IPS-18a (cell line): ENCODE measurements at regions not wholly inside any gene's neighbourhood (a gene's known extent, or its start where the extent isn't known, plus 50 kb on each side); places are given as distances from the start of the nearest gene placed in this dataset.
"Not testable (repeated sequence)": the region's sequence is repeated elsewhere in the genome, so short reads cannot be mapped to it uniquely, and the experiment has no call there.

ENCODE experiments used
- H3K27ac ChIP-seq: one replicate; pipeline ENCODE4 v1.5.1; 2013; ENCODE audit warnings: low read length
- H3K27me3 ChIP-seq: one replicate; pipeline ENCODE4 v1.6.1; 2013; ENCODE audit warnings: mild to moderate bottlenecking, low read length; ENCODE audit not compliant: control insufficient read depth, insufficient read depth
- H3K36me3 ChIP-seq: one replicate; pipeline ENCODE4 v1.6.1; 2013; ENCODE audit warnings: low read depth, low read length; ENCODE audit not compliant: control insufficient read depth
- H3K4me1 ChIP-seq: one replicate; pipeline ENCODE4 v1.6.1; 2013; ENCODE audit warnings: low read depth, low read length; ENCODE audit not compliant: control insufficient read depth
- H3K4me3 ChIP-seq: one replicate; pipeline ENCODE4 v1.5.1; 2013; ENCODE audit warnings: low read length
- H3K9ac ChIP-seq: one replicate; pipeline ENCODE4 v1.6.1; 2013; ENCODE audit warnings: mild to moderate bottlenecking, low read length, moderate library complexity
- H3K9me3 ChIP-seq: one replicate; pipeline ENCODE4 v1.6.1; 2013; ENCODE audit warnings: low read depth, low read length; ENCODE audit not compliant: control insufficient read depth

- not testable (repeated sequence) for H3K4me3 ChIP-seq, H3K9ac ChIP-seq, H3K27me3 ChIP-seq, H3K4me1 ChIP-seq, H3K27ac ChIP-seq, H3K9me3 ChIP-seq, H3K36me3 ChIP-seq
These were observed 61.5 kb upstream of the LMCD1 start for GRCh38 chr3:8440142-8440541.

GRCh38 chr3:8441969-8442559 is 59.6 kb upstream of the LMCD1 start:
- Histone ChIP-seq H3K36me3 (no peaks in the 10 kb centered on the region), H3K4me1 (peaks cover 9% of the 10 kb centered on the region), H3K27me3 (no peaks in the 10 kb centered on the region), H3K9ac (no peak overlapping the region), H3K4me3 (no peak overlapping the region), H3K9me3 (no peaks in the 10 kb centered on the region), H3K27ac (no peak overlapping the region)

GRCh38 chr3:8442993-8443650 is 58.5 kb upstream of the LMCD1 start:
- peaks cover 9% of the 10 kb centered on the region for H3K4me1 ChIP-seq
- H3K9me3 ChIP-seq, result no peaks in the 10 kb centered on the region
- H3K27ac ChIP-seq, result no peak overlapping the region
- no peaks in the 10 kb centered on the region for H3K36me3 ChIP-seq
- H3K9ac ChIP-seq, result no peak overlapping the region
- no peak overlapping the region for H3K4me3 ChIP-seq
- H3K27me3 ChIP-seq, result no peaks in the 10 kb centered on the region

GRCh38 chr3:8443829-8444791 is 57.5 kb upstream of the LMCD1 start:
- peaks cover 9% of the 10 kb centered on the region for H3K4me1 ChIP-seq
- H3K9ac ChIP-seq, result peak overlapping the region; percentile 41
- no peaks in the 10 kb centered on the region for H3K9me3 ChIP-seq
- H3K27me3 ChIP-seq, result no peaks in the 10 kb centered on the region
- no peaks in the 10 kb centered on the region for H3K36me3 ChIP-seq
- peak overlapping the region; percentile 60 for H3K27ac ChIP-seq
- peak overlapping the region; percentile 32 for H3K4me3 ChIP-seq

GRCh38 chr3:8444883-8445282 is 56.7 kb upstream of the LMCD1 start:
- Histone ChIP-seq H3K9ac (no peak overlapping the region), H3K36me3 (no peaks in the 10 kb centered on the region), H3K9me3 (no peaks in the 10 kb centered on the region), H3K4me1 (peaks cover 9% of the 10 kb centered on the region), H3K4me3 (no peak overlapping the region), H3K27ac (no peak overlapping the region), H3K27me3 (no peaks in the 10 kb centered on the region)

- Histone ChIP-seq H3K36me3 (no peaks in the 10 kb centered on the region), H3K9ac (no peak overlapping the region), H3K4me3 (no peak overlapping the region), H3K27me3 (no peaks in the 10 kb centered on the region), H3K27ac (no peak overlapping the region), H3K9me3 (no peaks in the 10 kb centered on the region), H3K4me1 (peaks cover 9% of the 10 kb centered on the region)
These were observed 55.8 kb upstream of the LMCD1 start for GRCh38 chr3:8445861-8446260.

- H3K27me3 ChIP-seq, result no peaks in the 10 kb centered on the region
- no peaks in the 10 kb centered on the region for H3K9me3 ChIP-seq
- no peak overlapping the region for H3K9ac ChIP-seq
- H3K36me3 ChIP-seq, result no peaks in the 10 kb centered on the region
- H3K27ac ChIP-seq, result no peak overlapping the region
- peaks cover 9% of the 10 kb centered on the region for H3K4me1 ChIP-seq
- H3K4me3 ChIP-seq, result no peak overlapping the region
These were observed 54.8 kb upstream of the LMCD1 start for GRCh38 chr3:8446845-8447244.

GRCh38 chr3:8450618-8451017 is 51.0 kb upstream of the LMCD1 start:
- Histone ChIP-seq H3K9ac (no peak overlapping the region), H3K9me3 (no peaks in the 10 kb centered on the region), H3K27ac (no peak overlapping the region), H3K27me3 (no peaks in the 10 kb centered on the region), H3K4me3 (no peak overlapping the region), H3K36me3 (no peaks in the 10 kb centered on the region), H3K4me1 (no peaks in the 10 kb centered on the region)

GRCh38 chr3:8451696-8452095 is 49.9 kb upstream of the LMCD1 start:
- Histone ChIP-seq H3K36me3 (no peaks in the 10 kb centered on the region), H3K9me3 (no peaks in the 10 kb centered on the region), H3K9ac (no peak overlapping the region), H3K27me3 (no peaks in the 10 kb centered on the region), H3K4me3 (no peak overlapping the region), H3K4me1 (peaks cover 6% of the 10 kb centered on the region), H3K27ac (no peak overlapping the region)
